NB4 (cell line): ENCODE measurements at regions not wholly inside any gene's neighbourhood (a gene's known extent, or its start where the extent isn't known, plus 50 kb on each side); places are given as distances from the start of the nearest gene placed in this dataset.

ENCODE experiments used
- DNase-seq: peaks from one replicate; pipeline ENCODE4 v3.0.0; 2010; ENCODE audit warnings: low read depth
- H3K4me3 ChIP-seq: one replicate; pipeline ENCODE4 v1.5.1; 2011; ENCODE audit warnings: mild to moderate bottlenecking, low read depth, low read length, moderate library complexity
- MYC ChIP-seq: IDR thresholded peaks from 2 replicates; pipeline ENCODE4 v1.6.1; 2011; ENCODE audit warnings: low read depth, low read length
- POLR2A ChIP-seq: IDR thresholded peaks from 2 replicates; pipeline ENCODE4 v1.6.1; 2011; ENCODE audit warnings: mild to moderate bottlenecking; ENCODE audit not compliant: insufficient read length; ENCODE audit errors: extremely low read depth
- TF ChIP-seq, protein P1 (sequence below): IDR thresholded peaks from 2 replicates; pipeline ENCODE4 v1.6.1; 2011; ENCODE audit warnings: low read depth, low read length
- TF ChIP-seq, protein P2 (sequence below): IDR thresholded peaks from one replicate; pipeline ENCODE4 v1.5.1; 2012; ENCODE audit warnings: low read depth, low read length

DNA sequence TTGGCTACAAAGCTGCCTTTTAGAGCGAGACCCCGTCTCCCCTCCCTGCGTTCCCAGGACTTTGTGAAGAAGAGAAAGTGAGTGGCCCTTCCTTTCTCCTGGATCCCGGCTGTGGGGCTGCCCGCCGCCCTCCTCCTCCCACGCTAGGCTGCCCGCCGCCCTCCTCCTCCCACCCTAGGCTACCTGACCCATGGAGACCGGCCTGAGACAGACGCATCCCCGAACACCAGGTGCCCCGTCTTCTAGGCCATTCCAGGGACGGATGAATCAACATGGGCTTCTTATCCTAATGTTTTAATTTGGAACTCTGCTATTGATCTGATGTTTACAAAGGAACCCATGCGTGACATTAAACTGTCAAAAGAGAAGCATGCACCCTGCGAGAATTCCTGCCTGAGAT is 117.3 kb upstream of the LPCAT1 start:
- H3K4me3 ChIP-seq, result no peak overlapping the region
- TF ChIP-seq POLR2A (no peak), MYC (no peak)
- TF ChIP-seq, protein P1, sequence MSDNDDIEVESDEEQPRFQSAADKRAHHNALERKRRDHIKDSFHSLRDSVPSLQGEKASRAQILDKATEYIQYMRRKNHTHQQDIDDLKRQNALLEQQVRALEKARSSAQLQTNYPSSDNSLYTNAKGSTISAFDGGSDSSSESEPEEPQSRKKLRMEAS, result no peak
- TF ChIP-seq, protein P2, sequence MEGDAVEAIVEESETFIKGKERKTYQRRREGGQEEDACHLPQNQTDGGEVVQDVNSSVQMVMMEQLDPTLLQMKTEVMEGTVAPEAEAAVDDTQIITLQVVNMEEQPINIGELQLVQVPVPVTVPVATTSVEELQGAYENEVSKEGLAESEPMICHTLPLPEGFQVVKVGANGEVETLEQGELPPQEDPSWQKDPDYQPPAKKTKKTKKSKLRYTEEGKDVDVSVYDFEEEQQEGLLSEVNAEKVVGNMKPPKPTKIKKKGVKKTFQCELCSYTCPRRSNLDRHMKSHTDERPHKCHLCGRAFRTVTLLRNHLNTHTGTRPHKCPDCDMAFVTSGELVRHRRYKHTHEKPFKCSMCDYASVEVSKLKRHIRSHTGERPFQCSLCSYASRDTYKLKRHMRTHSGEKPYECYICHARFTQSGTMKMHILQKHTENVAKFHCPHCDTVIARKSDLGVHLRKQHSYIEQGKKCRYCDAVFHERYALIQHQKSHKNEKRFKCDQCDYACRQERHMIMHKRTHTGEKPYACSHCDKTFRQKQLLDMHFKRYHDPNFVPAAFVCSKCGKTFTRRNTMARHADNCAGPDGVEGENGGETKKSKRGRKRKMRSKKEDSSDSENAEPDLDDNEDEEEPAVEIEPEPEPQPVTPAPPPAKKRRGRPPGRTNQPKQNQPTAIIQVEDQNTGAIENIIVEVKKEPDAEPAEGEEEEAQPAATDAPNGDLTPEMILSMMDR, result no peak
- no peak for DNase-seq

DNA sequence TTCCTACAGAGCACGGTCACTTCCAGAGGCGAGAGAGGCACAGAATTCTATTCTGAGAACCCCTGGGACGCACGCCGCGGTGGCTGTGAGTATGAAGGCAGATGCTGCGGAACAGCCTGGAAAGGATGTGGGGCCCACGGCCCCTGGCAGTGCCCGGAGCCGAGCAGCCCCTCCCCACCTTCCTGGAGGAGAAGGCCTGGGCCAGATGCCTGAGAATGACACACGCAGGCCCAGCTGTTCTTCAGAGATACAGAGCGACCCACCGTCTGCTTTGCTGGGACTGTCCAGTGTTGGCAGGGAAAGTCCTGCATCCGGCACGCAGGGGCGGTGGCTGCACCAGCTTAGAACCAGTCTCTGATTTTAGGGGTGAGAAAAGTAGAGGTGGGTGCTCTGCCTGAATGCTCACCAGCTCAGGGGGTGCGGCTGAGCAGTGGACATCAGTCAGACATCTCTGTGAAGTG is 116.7 kb upstream of the LPCAT1 start:
- H3K4me3 ChIP-seq, result no peak overlapping the region
- DNase-seq, result no peak
- no peak for TF ChIP-seq MYC
- TF ChIP-seq, protein P2, result no peak
- no peak for TF ChIP-seq POLR2A
- TF ChIP-seq, protein P1, result no peak

DNA sequence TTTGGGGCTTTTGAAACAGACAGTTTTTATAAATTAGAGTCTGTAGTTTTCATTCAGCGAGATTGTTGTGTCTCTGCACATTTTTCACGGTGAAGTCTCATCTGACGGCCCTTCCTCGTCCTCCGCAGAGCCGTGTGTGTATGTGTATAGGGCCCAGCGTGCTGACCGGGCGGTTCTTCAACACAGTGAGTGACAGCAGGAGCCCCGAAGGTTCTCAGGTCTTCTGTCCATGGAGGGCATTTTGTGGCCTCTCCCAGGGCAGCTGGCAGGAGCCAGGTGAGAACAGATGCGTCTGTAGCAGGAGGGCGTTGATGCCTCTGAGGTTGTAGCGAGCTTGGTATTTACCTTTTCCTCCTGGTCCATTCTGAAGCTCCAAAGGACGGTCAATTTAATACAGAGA is 116.0 kb upstream of the LPCAT1 start:
- H3K4me3 ChIP-seq, result no peak overlapping the region
- TF ChIP-seq MYC, result no peak
- TF ChIP-seq, protein P1, result no peak
- no peak for TF ChIP-seq POLR2A
- TF ChIP-seq, protein P2, result no peak
- no peak for DNase-seq

DNA sequence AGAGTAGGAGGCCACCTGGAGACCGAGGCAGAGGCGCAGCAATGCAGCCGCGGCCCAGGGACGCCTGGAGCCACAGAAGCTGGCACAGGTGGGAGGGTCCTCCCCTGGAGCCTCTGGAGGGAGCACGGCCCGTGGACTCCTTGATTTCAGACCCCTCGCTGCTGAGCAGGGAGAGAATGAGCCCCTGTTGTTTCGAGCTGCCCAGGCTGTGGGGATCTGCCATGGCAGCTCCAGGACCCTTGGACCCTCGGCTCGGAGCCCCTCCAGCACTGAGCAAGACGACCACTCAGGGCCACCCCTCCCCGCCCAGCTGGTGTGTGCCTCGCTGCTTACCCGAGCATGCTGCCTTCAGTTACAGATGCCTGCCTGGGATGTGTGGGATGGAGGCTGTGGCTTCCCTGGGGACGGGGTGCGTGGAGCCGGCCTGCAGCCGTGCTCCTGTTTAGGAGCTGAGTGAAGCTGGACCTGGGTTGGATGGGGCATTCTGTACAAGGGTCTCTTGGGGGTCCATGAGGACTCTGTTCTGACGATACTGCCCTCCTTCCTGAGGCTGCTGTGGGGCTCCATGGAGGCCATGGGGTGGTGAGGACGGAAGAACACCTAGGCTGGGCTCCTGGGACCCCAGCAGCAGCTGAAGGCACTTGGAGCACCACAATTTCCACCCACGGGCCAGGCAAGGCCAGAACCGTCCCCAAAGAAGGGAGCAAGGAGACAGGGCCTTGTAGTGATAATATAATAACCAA is 115.1 kb upstream of the LPCAT1 start:
- DNase-seq, result no peak
- TF ChIP-seq, protein P2, result no peak
- H3K4me3 ChIP-seq, result no peak overlapping the region

DNA sequence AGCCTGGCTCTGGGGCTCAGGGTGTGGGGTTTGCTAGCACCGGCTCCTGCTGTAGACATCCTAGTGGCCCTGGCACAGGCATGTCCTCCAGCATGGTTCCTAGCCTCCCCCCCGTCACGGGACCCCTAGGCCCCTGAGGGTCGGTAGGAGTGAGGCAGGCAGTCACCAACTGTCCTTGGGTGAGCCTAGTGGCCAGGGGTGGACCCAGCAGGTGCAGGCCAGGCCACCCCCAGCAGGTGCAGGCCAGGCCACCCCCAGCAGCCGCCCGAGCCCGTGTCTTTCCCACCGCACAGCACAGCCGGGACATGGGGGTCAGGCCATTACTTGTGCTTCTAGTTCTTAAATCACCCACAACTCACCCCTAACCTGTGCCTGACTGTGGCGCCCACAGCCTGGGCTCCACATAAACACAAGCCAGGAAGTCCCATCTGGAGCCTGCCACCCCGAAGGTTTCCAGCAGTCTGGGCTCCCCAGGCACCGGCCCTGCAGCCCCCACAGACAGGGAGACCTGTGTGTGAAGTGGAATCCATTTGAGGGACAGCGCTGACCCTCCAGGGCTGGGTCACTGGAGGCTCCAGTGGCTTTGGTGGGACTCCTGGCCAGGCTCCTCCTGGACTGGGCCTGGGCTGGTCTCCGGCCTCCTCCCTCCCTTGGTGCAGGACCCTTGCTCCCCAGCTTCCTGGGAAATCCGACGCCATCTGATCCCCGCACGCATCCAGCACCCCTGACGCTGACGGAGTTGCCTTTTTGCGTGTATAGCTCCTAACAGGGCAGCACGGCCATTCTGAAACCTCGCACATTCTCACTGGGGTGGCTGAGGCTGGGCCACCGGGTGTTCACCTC is 114.1 kb upstream of the LPCAT1 start:
- H3K4me3 ChIP-seq, result no peak overlapping the region
- no peak for DNase-seq
- TF ChIP-seq MYC, result no peak
- TF ChIP-seq POLR2A, result no peak
- TF ChIP-seq, protein P1, result no peak
- TF ChIP-seq, protein P2, result no peak
